ENCODE measurements at regions not wholly inside any gene's neighbourhood (a gene's known extent, or its start where the extent isn't known, plus 50 kb on each side); places are given as distances from the start of the nearest gene placed in this dataset.

- in situ Hi-C loops (cut with HindIII; ENCODE audit: low pct_unique_long_range_greater_than_20kb, low sequenced_read_pairs), result no loop called here
- intact Hi-C loops (cut with micrococcal nuclease; ENCODE audit: unreplicated experiment), result loop anchor here (5.0 kb wide), 3 partner anchors 789 to 1284 kb away; no protein-coding TSS in a partner anchor
- H3K4me3 ChIP-seq (ENCODE audit: low read depth in 2 of 2, low read length in 2 of 2), result no peak overlapping the region
- POLR2A ChIA-PET, result no interaction called here
- CTCF ChIA-PET, result no interaction called here
- peaks cover 21% of the 10 kb centered on the region for H3K4me1 ChIP-seq (ENCODE audit: control insufficient read depth, insufficient read depth, low read length)
- BruUV-seq (replicated peaks), result no TSS peak
- peaks cover 59% of the 10 kb centered on the region for H3K27me3 ChIP-seq (ENCODE audit: control insufficient read depth, insufficient read depth, low read length)
- DNase-seq (ENCODE audit: low read depth, low spot score) (no peak), ATAC-seq (no peak)
- no peak for TF ChIP-seq SIN3A (IDR thresholded peaks at IDR 0.05; ENCODE audit: borderline replicate concordance, insufficient read depth, low read depth, low read length)
- no peak for TF ChIP-seq TCF7L2 (IDR thresholded peaks at IDR 0.05; ENCODE audit: low read depth, low read length)
- no peak for TF ChIP-seq REST (IDR thresholded peaks at IDR 0.05; ENCODE audit: insufficient read depth in 1 of 2, low read depth in 2 of 2, low read length in 1 of 2)
- H3K27ac ChIP-seq (ENCODE audit: low read length), result no peak overlapping the region
- H3K9me3 ChIP-seq (ENCODE audit: control insufficient read depth, insufficient read depth, low read depth, low read length), result no peaks in the 10 kb centered on the region
- H3K36me3 ChIP-seq (ENCODE audit: control insufficient read depth, insufficient read depth, low read length), result no peaks in the 10 kb centered on the region
These were observed 127.6 kb upstream of the C11orf58 start for GRCh38 chr11:16610738-16611388.

- ChIA-PET POLR2A (no interaction called here), CTCF (interaction anchor here (0.6 kb wide), 1 partner anchor 291 kb away, joined by 3 read pairs; no protein-coding TSS in a partner anchor)
These were observed 128.2 kb upstream of the C11orf58 start for GRCh38 chr11:16610213-16610737.

More at GRCh38 chr11:16610213-16610737, 128.2 kb upstream of the C11orf58 start:
- H3K4me3 ChIP-seq (ENCODE audit: low read depth in 2 of 2, low read length in 2 of 2), result no peak overlapping the region
- peaks cover 24% of the 10 kb centered on the region for H3K4me1 ChIP-seq (ENCODE audit: control insufficient read depth, insufficient read depth, low read length)
- ATAC-seq (no peak), DNase-seq (ENCODE audit: low read depth, low spot score) (no peak)
- in situ Hi-C loops (cut with HindIII; ENCODE audit: low pct_unique_long_range_greater_than_20kb, low sequenced_read_pairs) (no loop called here), intact Hi-C loops (cut with micrococcal nuclease; ENCODE audit: unreplicated experiment) (loop anchor here (5.0 kb wide), 3 partner anchors 788 to 1283 kb away; no protein-coding TSS in a partner anchor)
- TF ChIP-seq SIN3A (IDR thresholded peaks at IDR 0.05; ENCODE audit: borderline replicate concordance, insufficient read depth, low read depth, low read length), result no peak
- TF ChIP-seq REST (IDR thresholded peaks at IDR 0.05; ENCODE audit: insufficient read depth in 1 of 2, low read depth in 2 of 2, low read length in 1 of 2), result no peak
- no peak for TF ChIP-seq CTCF (IDR thresholded peaks at IDR 0.05)
- TF ChIP-seq POLR2AphosphoS5 (IDR thresholded peaks at IDR 0.05; ENCODE audit: low read depth, low read length), result no peak
- no peak for TF ChIP-seq TCF7L2 (IDR thresholded peaks at IDR 0.05; ENCODE audit: low read depth, low read length)
- H3K27me3 ChIP-seq (ENCODE audit: control insufficient read depth, insufficient read depth, low read length), result peaks cover 58% of the 10 kb centered on the region
- H3K9me3 ChIP-seq (ENCODE audit: control insufficient read depth, insufficient read depth, low read depth, low read length), result no peaks in the 10 kb centered on the region
- no peaks in the 10 kb centered on the region for H3K36me3 ChIP-seq (ENCODE audit: control insufficient read depth, insufficient read depth, low read length)
- H3K27ac ChIP-seq (ENCODE audit: low read length), result no peak overlapping the region
- no TSS peak for BruUV-seq (replicated peaks)
